H9 (cell line): ENCODE measurements at regions not wholly inside any gene's neighbourhood (a gene's known extent, or its start where the extent isn't known, plus 50 kb on each side); places are given as distances from the start of the nearest gene placed in this dataset.

Experiments
- DNase-seq: peaks from one replicate; pipeline ENCODE4 v3.0.0-alpha.2; 2017
- H2AFZ ChIP-seq: one replicate; pipeline ENCODE4 v1.6.1; 2013; ENCODE audit warnings: mild to moderate bottlenecking, low read length, control low read depth, moderate library complexity
- H2AK5ac ChIP-seq: 2 replicates; pipeline ENCODE4 v1.6.1; 2013; ENCODE audit warnings: low read length, control low read depth, mixed read lengths; ENCODE audit not compliant: insufficient read length
- H2BK120ac ChIP-seq: one replicate; pipeline ENCODE4 v1.6.1; 2013; ENCODE audit warnings: low read depth, mild to moderate bottlenecking, low read length, control low read depth, inconsistent platforms; ENCODE audit not compliant: poor library complexity, severe bottlenecking
- H2BK12ac ChIP-seq: 2 replicates; pipeline ENCODE4 v1.6.1; 2013; ENCODE audit warnings: low read length, control low read depth, mixed read lengths, low read depth; ENCODE audit not compliant: insufficient read length
- H2BK15ac ChIP-seq: 2 replicates; pipeline ENCODE4 v1.6.1; 2013; ENCODE audit warnings: low read depth, low read length, control low read depth
- H2BK20ac ChIP-seq: one replicate; pipeline ENCODE4 v1.6.1; 2013; ENCODE audit warnings: low read depth, mild to moderate bottlenecking, low read length, control low read depth, inconsistent platforms; ENCODE audit not compliant: poor library complexity, severe bottlenecking
- H2BK5ac ChIP-seq: 2 replicates; pipeline ENCODE4 v1.6.1; 2013; ENCODE audit warnings: low read length, control low read depth, mixed read lengths; ENCODE audit not compliant: insufficient read length
- H3K14ac ChIP-seq: 2 replicates; pipeline ENCODE4 v1.6.1; 2013; ENCODE audit warnings: low read length, control low read depth; ENCODE audit not compliant: insufficient read depth
- H3K18ac ChIP-seq: 2 replicates; pipeline ENCODE4 v1.6.1; 2013; ENCODE audit warnings: low read depth, mild to moderate bottlenecking, mixed read lengths, low read length, control low read depth; ENCODE audit not compliant: insufficient read length
- H3K23ac ChIP-seq: 2 replicates; pipeline ENCODE4 v1.6.1; 2013; ENCODE audit warnings: low read length, control low read depth, mixed read lengths, low read depth; ENCODE audit not compliant: insufficient read length
- H3K23me2 ChIP-seq: 2 replicates; pipeline ENCODE4 v1.6.1; 2013; ENCODE audit warnings: low read depth, mild to moderate bottlenecking, mixed read lengths, low read length, control low read depth; ENCODE audit not compliant: insufficient read length, poor library complexity, severe bottlenecking
- H3K27ac ChIP-seq: 2 replicates; pipeline ENCODE4 v1.5.1; 2013; ENCODE audit warnings: low read length, control low read depth, mixed read lengths, low read depth; ENCODE audit not compliant: insufficient read length
- H3K27me3 ChIP-seq: 2 replicates; pipeline ENCODE4 v1.6.1; 2013; ENCODE audit warnings: low read length, control low read depth, inconsistent platforms; ENCODE audit not compliant: insufficient read depth
- H3K4ac ChIP-seq: 2 replicates; pipeline ENCODE4 v1.6.1; 2013; ENCODE audit warnings: low read depth, mild to moderate bottlenecking, control low read depth, inconsistent platforms, low read length, moderate library complexity
- H3K4me1 ChIP-seq: 2 replicates; pipeline ENCODE4 v1.6.1; 2013; ENCODE audit warnings: low read length, control low read depth, inconsistent platforms; ENCODE audit not compliant: insufficient read depth
- H3K4me2 ChIP-seq: 2 replicates; pipeline ENCODE4 v1.6.1; 2013; ENCODE audit warnings: low read length, control low read depth, mixed read lengths; ENCODE audit not compliant: insufficient read length, insufficient read depth
- H3K56ac ChIP-seq: 2 replicates; pipeline ENCODE4 v1.6.1; 2013; ENCODE audit warnings: low read depth, mild to moderate bottlenecking, mixed read lengths, low read length, control low read depth; ENCODE audit not compliant: insufficient read length
- H3K79me1 ChIP-seq: 2 replicates; pipeline ENCODE4 v1.6.1; 2013; ENCODE audit warnings: low read depth, mild to moderate bottlenecking, moderate library complexity, low read length, control low read depth, inconsistent platforms; ENCODE audit not compliant: insufficient read depth, poor library complexity, severe bottlenecking
- H3K79me2 ChIP-seq: 2 replicates; pipeline ENCODE4 v1.6.1; 2013; ENCODE audit warnings: low read length, control low read depth, inconsistent platforms; ENCODE audit not compliant: insufficient read depth
- H3K9ac ChIP-seq: 2 replicates; pipeline ENCODE4 v1.6.1; 2013; ENCODE audit warnings: low read length, control low read depth, mixed read lengths; ENCODE audit not compliant: insufficient read length; ENCODE audit errors: extremely low read depth
- H3K9me3 ChIP-seq: one replicate; pipeline ENCODE4 v1.6.1; 2013; ENCODE audit warnings: low read depth, low read length, inconsistent platforms; ENCODE audit not compliant: control insufficient read depth
- H3T11ph ChIP-seq: one replicate; pipeline ENCODE4 v1.6.1; 2013; ENCODE audit warnings: mild to moderate bottlenecking, low read length, control low read depth, inconsistent platforms
- H4K20me1 ChIP-seq: one replicate; pipeline ENCODE4 v1.6.1; 2013; ENCODE audit not compliant: control insufficient read depth, insufficient read length, insufficient read depth
- H4K5ac ChIP-seq: 2 replicates; pipeline ENCODE4 v1.6.1; 2013; ENCODE audit warnings: low read depth, mild to moderate bottlenecking, mixed read lengths, low read length, control low read depth; ENCODE audit not compliant: insufficient read length
- H4K8ac ChIP-seq: replicated peaks from 2 replicates; pipeline ENCODE4 v1.6.1; 2013; ENCODE audit warnings: low read length, control low read depth, mixed read lengths, low read depth; ENCODE audit not compliant: insufficient read length
- H4K91ac ChIP-seq: 2 replicates; pipeline ENCODE4 v1.6.1; 2013; ENCODE audit warnings: low read depth, mild to moderate bottlenecking, moderate library complexity, mixed read lengths, low read length, control low read depth; ENCODE audit not compliant: insufficient read length
- H3K27ac Mint-ChIP-seq, 3 experiments: 2 replicates in 2 of 3; 3 replicates in 1 of 3; pipeline ENCODE4 v1.8.0; 2020 to 2021; ENCODE audit warnings: mixed read lengths in 3 of 3, mild to moderate bottlenecking in 1 of 3, moderate library complexity in 1 of 3
- H3K27me3 Mint-ChIP-seq: 2 replicates; pipeline ENCODE4 v1.8.0; 2021; ENCODE audit warnings: low read depth, mild to moderate bottlenecking, moderate library complexity, mixed read lengths
- H3K36me3 Mint-ChIP-seq, 3 experiments: 2 replicates in 2 of 3; 3 replicates in 1 of 3; pipeline ENCODE4 v1.8.0; 2020 to 2021; ENCODE audit warnings: low read depth in 3 of 3, mixed read lengths in 3 of 3; ENCODE audit not compliant: insufficient read depth in 1 of 3
- H3K4me1 Mint-ChIP-seq, 2 experiments: 2 replicates each; pipeline ENCODE4 v1.8.0; 2020; ENCODE audit warnings: mixed read lengths in 2 of 2
- H3K4me3 Mint-ChIP-seq, 2 experiments: 2 replicates in 1 of 2; 3 replicates in 1 of 2; pipeline ENCODE4 v1.8.0; 2020 to 2021; ENCODE audit warnings: mild to moderate bottlenecking in 2 of 2, mixed read lengths in 2 of 2, moderate library complexity in 1 of 2
- H3K9me3 Mint-ChIP-seq, 2 experiments: 2 replicates in 1 of 2; 3 replicates in 1 of 2; pipeline ENCODE4 v1.8.0; 2020; ENCODE audit warnings: mild to moderate bottlenecking in 2 of 2, mixed read lengths in 2 of 2, moderate library complexity in 1 of 2
- WGBS: extraction: QIAGEN DNeasy Blood & Tissue Kit; methylation state at CpG from one replicate; pipeline ENCODE4 v1.1.7; 2013; ENCODE audit warnings: missing lambda C conversion rate, low lambda C conversion rate, mixed read lengths; ENCODE audit not compliant: insufficient read length; ENCODE audit errors: extremely low coverage; 5-methylcytosine and 5-hydroxymethylcytosine counted together
- TF ChIP-seq, protein P1 (sequence below): fragments of 200-600 bp; sonication (generic); conservative IDR thresholded peaks from 3 replicates; pipeline ENCODE4 v1.8.0; 2021; ENCODE audit warnings: antibody characterized with exemption, mild to moderate bottlenecking

- Mint-ChIP-seq H3K36me3 (no peaks in the 10 kb centered on the region), H3K27ac (no peak overlapping the region), H3K27me3 (no peaks in the 10 kb centered on the region; the same call in 1 of the 2 replicates), H3K4me1 (peaks cover 6 to 9% of the 10 kb centered on the region in 2 experiments; a peak in 3 of 4 replicates), H3K9me3 (no peaks in the 10 kb centered on the region), H3K4me3 (no peak overlapping the region)
- Histone ChIP-seq H3K14ac (no peak overlapping the region), H3T11ph (no peak overlapping the region), H2BK5ac (no peak overlapping the region), H2AFZ (no peak overlapping the region), H3K4me2 (no peak overlapping the region), H3K56ac (no peak overlapping the region), H3K79me1 (no peaks in the 10 kb centered on the region), H3K9ac (no peak overlapping the region), H3K9me3 (no peaks in the 10 kb centered on the region), H4K91ac (no peak overlapping the region), H4K20me1 (no peaks in the 10 kb centered on the region), H3K23ac (no peak overlapping the region), H3K27ac (no peak overlapping the region), H4K8ac (no peak overlapping the region), H2BK15ac (no peak overlapping the region), H3K23me2 (no peaks in the 10 kb centered on the region), H3K27me3 (no peaks in the 10 kb centered on the region), H2BK120ac (no peak overlapping the region), H2BK12ac (no peak overlapping the region), H2AK5ac (no peak overlapping the region), H3K4ac (no peak overlapping the region), H4K5ac (no peak overlapping the region), H3K79me2 (no peaks in the 10 kb centered on the region), H2BK20ac (no peak overlapping the region), H3K4me1 (no peaks in the 10 kb centered on the region), H3K18ac (no peak overlapping the region)
- TF ChIP-seq, protein P1, sequence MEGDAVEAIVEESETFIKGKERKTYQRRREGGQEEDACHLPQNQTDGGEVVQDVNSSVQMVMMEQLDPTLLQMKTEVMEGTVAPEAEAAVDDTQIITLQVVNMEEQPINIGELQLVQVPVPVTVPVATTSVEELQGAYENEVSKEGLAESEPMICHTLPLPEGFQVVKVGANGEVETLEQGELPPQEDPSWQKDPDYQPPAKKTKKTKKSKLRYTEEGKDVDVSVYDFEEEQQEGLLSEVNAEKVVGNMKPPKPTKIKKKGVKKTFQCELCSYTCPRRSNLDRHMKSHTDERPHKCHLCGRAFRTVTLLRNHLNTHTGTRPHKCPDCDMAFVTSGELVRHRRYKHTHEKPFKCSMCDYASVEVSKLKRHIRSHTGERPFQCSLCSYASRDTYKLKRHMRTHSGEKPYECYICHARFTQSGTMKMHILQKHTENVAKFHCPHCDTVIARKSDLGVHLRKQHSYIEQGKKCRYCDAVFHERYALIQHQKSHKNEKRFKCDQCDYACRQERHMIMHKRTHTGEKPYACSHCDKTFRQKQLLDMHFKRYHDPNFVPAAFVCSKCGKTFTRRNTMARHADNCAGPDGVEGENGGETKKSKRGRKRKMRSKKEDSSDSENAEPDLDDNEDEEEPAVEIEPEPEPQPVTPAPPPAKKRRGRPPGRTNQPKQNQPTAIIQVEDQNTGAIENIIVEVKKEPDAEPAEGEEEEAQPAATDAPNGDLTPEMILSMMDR = no peak
- WGBS = no CpG with 5 or more reads among the region's 2 CpGs
- DNase-seq = no peak
These were observed 251.9 kb downstream of the IGSF11 start for GRCh38 chr3:118782755-118783202.
